Esophagus muscularis mucosa (tissue), 4 donors: ENCODE measurements at regions not wholly inside any gene's neighbourhood (a gene's known extent, or its start where the extent isn't known, plus 50 kb on each side); places are given as distances from the start of the nearest gene placed in this dataset.

Experiments
- EP300 ChIP-seq: sonication (generic); formaldehyde crosslinking; IDR thresholded peaks from one replicate; pipeline ENCODE4 v1.6.1; 2017; ENCODE audit warnings: antibody characterized with exemption
- POLR2A ChIP-seq: fragments of 450-650 bp; IDR thresholded peaks from one replicate; pipeline ENCODE4 v1.6.1; 2017; ENCODE audit warnings: antibody characterized with exemption, moderate library complexity, mild to moderate bottlenecking, low read depth
- TF ChIP-seq, protein P1 (sequence below), 3 experiments: fragments of 200-600 bp in 2 of 3; fragments of 450-650 bp in 1 of 3; sonication (generic) in 2 of 3; IDR thresholded peaks; one replicate each; pipeline ENCODE4 v1.5.1; 2017 to 2019; ENCODE audit warnings: antibody characterized with exemption in 3 of 3, mild to moderate bottlenecking in 2 of 3, moderate library complexity in 1 of 3

DNA sequence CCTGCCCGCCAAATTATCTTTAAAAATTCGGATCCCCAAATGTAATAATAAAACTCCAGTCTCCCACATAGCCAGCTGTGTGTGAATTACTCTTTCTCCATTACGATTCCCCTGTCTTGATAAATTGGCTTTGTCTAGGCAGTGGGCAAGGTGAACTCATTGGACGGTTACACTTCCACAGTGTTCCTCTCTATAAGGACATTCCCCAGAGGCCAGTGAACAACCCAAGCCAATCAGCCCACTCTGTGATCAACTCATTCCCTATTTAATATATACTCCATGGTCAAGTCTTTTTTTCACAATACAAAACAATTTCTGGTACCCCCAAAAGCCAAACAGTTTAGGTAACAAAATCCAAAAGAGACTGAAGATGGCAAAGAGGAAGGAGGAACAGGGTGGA lies 90.5 kb upstream of the DAZL start:
- TF ChIP-seq, protein P1, sequence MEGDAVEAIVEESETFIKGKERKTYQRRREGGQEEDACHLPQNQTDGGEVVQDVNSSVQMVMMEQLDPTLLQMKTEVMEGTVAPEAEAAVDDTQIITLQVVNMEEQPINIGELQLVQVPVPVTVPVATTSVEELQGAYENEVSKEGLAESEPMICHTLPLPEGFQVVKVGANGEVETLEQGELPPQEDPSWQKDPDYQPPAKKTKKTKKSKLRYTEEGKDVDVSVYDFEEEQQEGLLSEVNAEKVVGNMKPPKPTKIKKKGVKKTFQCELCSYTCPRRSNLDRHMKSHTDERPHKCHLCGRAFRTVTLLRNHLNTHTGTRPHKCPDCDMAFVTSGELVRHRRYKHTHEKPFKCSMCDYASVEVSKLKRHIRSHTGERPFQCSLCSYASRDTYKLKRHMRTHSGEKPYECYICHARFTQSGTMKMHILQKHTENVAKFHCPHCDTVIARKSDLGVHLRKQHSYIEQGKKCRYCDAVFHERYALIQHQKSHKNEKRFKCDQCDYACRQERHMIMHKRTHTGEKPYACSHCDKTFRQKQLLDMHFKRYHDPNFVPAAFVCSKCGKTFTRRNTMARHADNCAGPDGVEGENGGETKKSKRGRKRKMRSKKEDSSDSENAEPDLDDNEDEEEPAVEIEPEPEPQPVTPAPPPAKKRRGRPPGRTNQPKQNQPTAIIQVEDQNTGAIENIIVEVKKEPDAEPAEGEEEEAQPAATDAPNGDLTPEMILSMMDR (IDR thresholded peaks at IDR 0.05): no peak
- TF ChIP-seq POLR2A (no peak), EP300 (no peak)
